ENCODE measurements at regions not wholly inside any gene's neighbourhood (a gene's known extent, or its start where the extent isn't known, plus 50 kb on each side); places are given as distances from the start of the nearest gene placed in this dataset.

- H3K27me3 ChIP-seq (ENCODE audit: control insufficient read depth, insufficient read depth, low read length) = no peaks in the 10 kb centered on the region
- no peaks in the 10 kb centered on the region; the same call in 1 of the 2 replicates for H3K4me1 ChIP-seq (ENCODE audit: control insufficient read depth, insufficient read depth, low read length)
- DNase-seq (ENCODE audit: low read depth, low spot score) (no peak), ATAC-seq (peak; percentile 26; the same call in 1 of the 2 replicates)
- ChIA-PET CTCF (interaction anchor here (0.5 kb wide), 1 partner anchor 150 kb away, joined by 4 read pairs; no protein-coding TSS in a partner anchor), POLR2A (no interaction called here)
- intact Hi-C loops (cut with micrococcal nuclease; ENCODE audit: unreplicated experiment) = no loop called here
- BruUV-seq (replicated peaks) = no TSS peak
- no peak for TF ChIP-seq REST (IDR thresholded peaks at IDR 0.05; ENCODE audit: insufficient read depth in 1 of 2, low read depth in 2 of 2, low read length in 1 of 2)
- TF ChIP-seq TCF7L2 (IDR thresholded peaks at IDR 0.05; ENCODE audit: low read depth, low read length) = no peak
- no peak for TF ChIP-seq CTCF (IDR thresholded peaks at IDR 0.05)
- TF ChIP-seq POLR2AphosphoS5 (IDR thresholded peaks at IDR 0.05; ENCODE audit: low read depth, low read length) = no peak
- no peak for TF ChIP-seq SIN3A (IDR thresholded peaks at IDR 0.05; ENCODE audit: borderline replicate concordance, insufficient read depth, low read depth, low read length)
- H3K4me3 ChIP-seq (ENCODE audit: low read depth in 2 of 2, low read length in 2 of 2) = no peak overlapping the region
- no peaks in the 10 kb centered on the region for H3K36me3 ChIP-seq (ENCODE audit: control insufficient read depth, insufficient read depth, low read length)
- H3K27ac ChIP-seq (ENCODE audit: low read length) = no peak overlapping the region
- in situ Hi-C loops (cut with HindIII; ENCODE audit: low pct_unique_long_range_greater_than_20kb, low sequenced_read_pairs) = no loop called here
- no peaks in the 10 kb centered on the region for H3K9me3 ChIP-seq (ENCODE audit: control insufficient read depth, insufficient read depth, low read depth, low read length)
Measured at GRCh38 chr12:11959117-11959823, 111.5 kb upstream of the BCL2L14 start.

GRCh38 chr12:11960646-11961045, 110.1 kb upstream of the BCL2L14 start:
- DNase-seq (ENCODE audit: low read depth, low spot score) = no peak
- H3K4me1 ChIP-seq (ENCODE audit: control insufficient read depth, insufficient read depth, low read length) = no peaks in the 10 kb centered on the region; the same call in 1 of the 2 replicates
- no peak overlapping the region for H3K27ac ChIP-seq (ENCODE audit: low read length)
- no peak overlapping the region for H3K4me3 ChIP-seq (ENCODE audit: low read depth in 2 of 2, low read length in 2 of 2)
- ATAC-seq = no peak
- in situ Hi-C loops (cut with HindIII; ENCODE audit: low pct_unique_long_range_greater_than_20kb, low sequenced_read_pairs) (no loop called here), intact Hi-C loops (cut with micrococcal nuclease; ENCODE audit: unreplicated experiment) (no loop called here)
- TF ChIP-seq POLR2AphosphoS5 (IDR thresholded peaks at IDR 0.05; ENCODE audit: low read depth, low read length) = no peak
- TF ChIP-seq REST (IDR thresholded peaks at IDR 0.05; ENCODE audit: insufficient read depth in 1 of 2, low read depth in 2 of 2, low read length in 1 of 2) = no peak
- no peak for TF ChIP-seq SIN3A (IDR thresholded peaks at IDR 0.05; ENCODE audit: borderline replicate concordance, insufficient read depth, low read depth, low read length)
- no peak for TF ChIP-seq TCF7L2 (IDR thresholded peaks at IDR 0.05; ENCODE audit: low read depth, low read length)
- no peak for TF ChIP-seq CTCF (IDR thresholded peaks at IDR 0.05)
- CTCF ChIA-PET = no interaction called here
- BruUV-seq (replicated peaks) = no TSS peak
- H3K9me3 ChIP-seq (ENCODE audit: control insufficient read depth, insufficient read depth, low read depth, low read length) = no peaks in the 10 kb centered on the region
- no peaks in the 10 kb centered on the region for H3K36me3 ChIP-seq (ENCODE audit: control insufficient read depth, insufficient read depth, low read length)
- H3K27me3 ChIP-seq (ENCODE audit: control insufficient read depth, insufficient read depth, low read length) = no peaks in the 10 kb centered on the region
- POLR2A ChIA-PET = no interaction called here

Data from Panc1 (cell line).